ENCODE measurements at regions not wholly inside any gene's neighbourhood (a gene's known extent, or its start where the extent isn't known, plus 50 kb on each side); places are given as distances from the start of the nearest gene placed in this dataset.

- Histone ChIP-seq H3K79me2 (ENCODE audit: insufficient read depth, low read length) (no peaks in the 10 kb centered on the region), H3K4me2 (ENCODE audit: low read length) (no peak overlapping the region), H3K27me3 (ENCODE audit: insufficient read depth, low read length) (peaks cover 15% of the 10 kb centered on the region; the same call in 1 of the 2 replicates), H3K9me3 (ENCODE audit: control insufficient read depth in 1 of 2, insufficient read depth in 1 of 2, low read depth in 1 of 2, low read length in 2 of 2) (no peaks in the 10 kb centered on the region), H4K20me1 (ENCODE audit: insufficient read depth) (no peaks in the 10 kb centered on the region), H3K4me3 (replicated peaks in 1 of 2; ENCODE audit: low read depth in 1 of 2, low read length in 2 of 2) (no peak overlapping the region), H2AFZ (ENCODE audit: low read depth, low read length, poor library complexity, severe bottlenecking) (no peak overlapping the region), H3K4me1 (ENCODE audit: control insufficient read depth in 1 of 2, insufficient read depth in 2 of 2, low read length in 2 of 2) (no peaks in the 10 kb centered on the region), H3K27ac (ENCODE audit: low read depth, low read length) (no peak overlapping the region), H3K9me2 (ENCODE audit: insufficient read depth) (no peaks in the 10 kb centered on the region), H3K36me3 (ENCODE audit: control insufficient read depth in 1 of 2, insufficient read depth in 2 of 2, low read length in 2 of 2) (no peaks in the 10 kb centered on the region), H3K9ac (ENCODE audit: low read length) (no peak overlapping the region)
- BruUV-seq (replicated peaks): no TSS peak
- ATAC-seq: no peak
- CTCF ChIA-PET: no interaction called here
- RAD21 ChIA-PET (ENCODE audit: low non-redundant PET in 1 of 2, low total read pairs in 2 of 2, uncharacterized antibody in 2 of 2, unreplicated experiment in 2 of 2): no interaction called here
- intact Hi-C loops (cut with micrococcal nuclease): no loop called here
- POLR2A ChIA-PET: no interaction called here
- no peak for TF ChIP-seq JUND (IDR thresholded peaks at IDR 0.05)
- no peak for TF ChIP-seq POLR2A (IDR thresholded peaks at IDR 0.05; ENCODE audit: borderline replicate concordance, extremely low read depth, insufficient read depth, insufficient read length)
- TF ChIP-seq FOSL1 (IDR thresholded peaks at IDR 0.05; ENCODE audit: low read depth): no peak
- TF ChIP-seq CEBPB (IDR thresholded peaks at IDR 0.05; ENCODE audit: low read depth): no peak
- TF ChIP-seq RAD21 (IDR thresholded peaks at IDR 0.05; ENCODE audit: low read depth): no peak
- TF ChIP-seq CBX3 (IDR thresholded peaks at IDR 0.05; ENCODE audit: low read depth): no peak
- TF ChIP-seq CTCF (IDR thresholded peaks at IDR 0.05 in 2 of 3, conservative IDR thresholded peaks at IDR 0.05 in 1 of 3; ENCODE audit: borderline replicate concordance in 1 of 3, insufficient read depth in 1 of 3, low read depth in 2 of 3, low read length in 2 of 3): no peak
- DNase-seq (ENCODE audit: low read depth, low spot score): no peak
These were observed 167.3 kb upstream of the CYRIA start for GRCh38 chr2:16832910-16833309.

- Histone ChIP-seq H3K4me1 (ENCODE audit: control insufficient read depth in 1 of 2, insufficient read depth in 2 of 2, low read length in 2 of 2) (no peaks in the 10 kb centered on the region), H3K9me2 (ENCODE audit: insufficient read depth) (no peaks in the 10 kb centered on the region), H3K27ac (ENCODE audit: low read depth, low read length) (no peak overlapping the region), H4K20me1 (ENCODE audit: insufficient read depth) (no peaks in the 10 kb centered on the region), H3K9me3 (ENCODE audit: control insufficient read depth in 1 of 2, insufficient read depth in 1 of 2, low read depth in 1 of 2, low read length in 2 of 2) (no peaks in the 10 kb centered on the region), H3K36me3 (ENCODE audit: control insufficient read depth in 1 of 2, insufficient read depth in 2 of 2, low read length in 2 of 2) (no peaks in the 10 kb centered on the region), H3K79me2 (ENCODE audit: insufficient read depth, low read length) (no peaks in the 10 kb centered on the region), H2AFZ (ENCODE audit: low read depth, low read length, poor library complexity, severe bottlenecking) (no peak overlapping the region), H3K9ac (ENCODE audit: low read length) (no peak overlapping the region), H3K4me3 (replicated peaks in 1 of 2; ENCODE audit: low read depth in 1 of 2, low read length in 2 of 2) (no peak overlapping the region), H3K27me3 (ENCODE audit: insufficient read depth, low read length) (peaks cover 12% of the 10 kb centered on the region; the same call in 1 of the 2 replicates), H3K4me2 (ENCODE audit: low read length) (no peak overlapping the region)
- DNase-seq (ENCODE audit: low read depth, low spot score) (no peak), ATAC-seq (no peak)
- CTCF ChIA-PET: no interaction called here
- intact Hi-C loops (cut with micrococcal nuclease): no loop called here
- RAD21 ChIA-PET (ENCODE audit: low non-redundant PET in 1 of 2, low total read pairs in 2 of 2, uncharacterized antibody in 2 of 2, unreplicated experiment in 2 of 2): no interaction called here
- BruUV-seq (replicated peaks): no TSS peak
- POLR2A ChIA-PET: no interaction called here
- TF ChIP-seq ATF3 (IDR thresholded peaks at IDR 0.05) (no peak), EZH2phosphoT487 (IDR thresholded peaks at IDR 0.05; ENCODE audit: borderline replicate concordance) (no peak)
These were observed 163.2 kb upstream of the CYRIA start for GRCh38 chr2:16828828-16829160.

All from HCT116 (cell line).